K562 (cell line): ENCODE measurements at regions not wholly inside any gene's neighbourhood (a gene's known extent, or its start where the extent isn't known, plus 50 kb on each side); places are given as distances from the start of the nearest gene placed in this dataset.

ENCODE experiments used
- ATAC-seq: fragments of 200-7000 bp; cut with Tn5 transposase; 3 replicates; pipeline ENCODE4 v1.9.1; 2020; ENCODE audit warnings: moderate library complexity
- BruUV-seq: library from RNA; stranded (reverse); fragments of 400-500 nt; replicated peaks from 2 replicates; lab custom pipeline; 2021; lab: Mats Ljungman, UMichigan
- CTCF ChIA-PET: fragments of 300-600 bp; formaldehyde crosslinking; extraction: SDS; loops from one replicate; lab custom pipeline; 2021; ENCODE audit warnings: low intra/inter-chr PET ratio; lab: Yijun Ruan, JAX
- POLR2A ChIA-PET: fragments of 300-600, 350-650 bp; sonication (Branson Sonifier 250); formaldehyde crosslinking; extraction: SDS; loops from one replicate; lab custom pipeline; 2021; ENCODE audit warnings: antibody characterized with exemption, inconsistent platforms; lab: Yijun Ruan, JAX
- DNase-seq, 4 experiments: peaks; one replicate each; pipeline versions ENCODE4 v3.0.0 to v3.0.0-alpha.2; 2011 to 2018; ENCODE audit warnings: low spot score in 3 of 4, mixed read lengths in 3 of 4; ENCODE audit errors: extremely low read depth in 1 of 4
- FAIRE-seq: peaks from 2 replicates; lab custom pipeline; 2011; peaks lifted over from hg19 to GRCh38; lab: Jason Lieb, UNC
- H2AFZ ChIP-seq: 2 replicates; pipeline ENCODE4 v1.6.0; 2011; ENCODE audit warnings: low read depth, low read length, control low read depth, inconsistent platforms
- H3K27ac ChIP-seq: fragments of 200-600 bp; 3 replicates; pipeline ENCODE4 v1.8.0; 2011; ENCODE audit warnings: low read depth, mild to moderate bottlenecking, control low read depth, inconsistent platforms, low read length, moderate library complexity, mixed read lengths; ENCODE audit errors: extremely low read depth
- H3K27me3 ChIP-seq, 2 experiments: fragments of 300-600 bp in 1 of 2; 2 replicates in 1 of 2; 3 replicates in 1 of 2; pipeline versions ENCODE4 v1.6.0 to v1.8.0; 2011; ENCODE audit warnings: inconsistent platforms in 2 of 2, low read length in 2 of 2, mild to moderate bottlenecking in 1 of 2, mixed read lengths in 1 of 2, moderate library complexity in 1 of 2; ENCODE audit not compliant: control insufficient read depth in 2 of 2, insufficient read depth in 2 of 2
- H3K36me3 ChIP-seq: fragments of 300-600 bp; 3 replicates; pipeline ENCODE4 v1.8.0; 2011; ENCODE audit warnings: mild to moderate bottlenecking, low read length, inconsistent platforms; ENCODE audit not compliant: control insufficient read depth, insufficient read depth
- H3K4me1 ChIP-seq, 2 experiments: fragments of 200-600 bp in 1 of 2; replicated peaks in 1 of 2; 2 replicates in 1 of 2; 3 replicates in 1 of 2; pipeline versions ENCODE4 v1.5.1 to v1.8.0; 2011; ENCODE audit warnings: inconsistent platforms in 2 of 2, low read length in 2 of 2, mild to moderate bottlenecking in 1 of 2, mixed read lengths in 1 of 2, moderate library complexity in 1 of 2; ENCODE audit not compliant: control insufficient read depth in 2 of 2, insufficient read depth in 2 of 2
- H3K4me2 ChIP-seq: 2 replicates; pipeline ENCODE4 v1.6.1; 2011; ENCODE audit warnings: low read length, control low read depth, inconsistent platforms, mixed read lengths; ENCODE audit not compliant: insufficient read depth
- H3K4me3 ChIP-seq: fragments of 200-600 bp; sonication (generic), shearing (Covaris generic); 2 replicates; pipeline ENCODE4 v1.5.1; 2016; ENCODE audit warnings: control low read depth, inconsistent platforms
- H3K79me2 ChIP-seq: fragments of 200-600 bp; 3 replicates; pipeline ENCODE4 v1.8.0; 2011; ENCODE audit warnings: low read length, inconsistent platforms; ENCODE audit not compliant: control insufficient read depth, insufficient read depth
- H3K9ac ChIP-seq, 2 experiments: 2 replicates each; pipeline versions ENCODE4 v1.6.0 to v1.6.1; 2011; ENCODE audit warnings: low read depth in 2 of 2, low read length in 2 of 2, control low read depth in 1 of 2, inconsistent platforms in 1 of 2, mild to moderate bottlenecking in 1 of 2, mixed read lengths in 1 of 2; ENCODE audit not compliant: insufficient read depth in 1 of 2
- H3K9me1 ChIP-seq: one replicate; pipeline ENCODE4 v1.6.0; 2011; ENCODE audit warnings: inconsistent platforms, mild to moderate bottlenecking, low read length, moderate library complexity; ENCODE audit not compliant: control insufficient read depth, insufficient read depth
- H3K9me3 ChIP-seq: replicated peaks from 2 replicates; pipeline ENCODE4 v1.5.1; 2011; ENCODE audit warnings: low read depth, low read length, inconsistent platforms; ENCODE audit not compliant: control insufficient read depth, insufficient read depth
- H4K20me1 ChIP-seq: replicated peaks from 2 replicates; pipeline ENCODE4 v1.6.1; 2011; ENCODE audit warnings: low read length, inconsistent platforms, mixed read lengths; ENCODE audit not compliant: control insufficient read depth, insufficient read depth
- CGGBP1 ChIP-seq: fragments of 250-450 bp; sonication (Bioruptor Pico); IDR thresholded peaks from 2 replicates; pipeline ENCODE4 v1.9.0; 2021; ENCODE audit warnings: mild to moderate bottlenecking
- ESRRA ChIP-seq: fragments of 450-650 bp; IDR thresholded peaks from 2 replicates; pipeline ENCODE4 v1.6.1; 2014; ENCODE audit warnings: low read depth, mild to moderate bottlenecking, moderate library complexity, borderline replicate concordance
- ESRRB ChIP-seq: fragments of 250-450 bp; sonication (Bioruptor Pico); IDR thresholded peaks from 2 replicates; pipeline ENCODE4 v1.5.0; 2020; ENCODE audit warnings: mild to moderate bottlenecking, moderate library complexity, borderline replicate concordance
- GTF2F1 ChIP-seq: IDR thresholded peaks from 2 replicates; pipeline ENCODE4 v1.6.1; 2011; ENCODE audit warnings: low read depth, low read length, improper control_type of control experiment
- MYNN ChIP-seq, 2 experiments: sonication (generic); formaldehyde crosslinking in 1 of 2; IDR thresholded peaks; 2 replicates each; pipeline versions ENCODE4 v1.5.0 to v1.6.1; 2016 to 2020; ENCODE audit warnings: antibody characterized with exemption in 1 of 2, missing genetic modification reagents in 1 of 2
- POLR2H ChIP-seq: IDR thresholded peaks from 2 replicates; pipeline ENCODE4 v1.6.1; 2016; ENCODE audit warnings: missing genetic modification characterization, low read depth, mild to moderate bottlenecking, control low read depth, missing compliant biosample characterization, moderate library complexity
- RBFOX2 ChIP-seq: fragments of 200-400 bp; formaldehyde crosslinking; IDR thresholded peaks from 2 replicates; pipeline ENCODE4 v1.6.1; 2017; ENCODE audit warnings: low read depth, mild to moderate bottlenecking, low read length, moderate library complexity
- STAT5A ChIP-seq: IDR thresholded peaks from 2 replicates; pipeline ENCODE4 v1.6.1; 2012; ENCODE audit warnings: low read length, inconsistent platforms, borderline replicate concordance
- TCF15 ChIP-seq: fragments of 250-450 bp; sonication (Bioruptor Pico); IDR thresholded peaks from 2 replicates; pipeline ENCODE4 v1.8.0; 2022; ENCODE audit warnings: moderate library complexity, mild to moderate bottlenecking, inconsistent platforms
- ZC3H11A ChIP-seq: IDR thresholded peaks from 2 replicates; pipeline ENCODE4 v1.6.1; 2012; ENCODE audit warnings: low read depth, low read length, improper control_type of control experiment
- ZNF121 ChIP-seq: sonication (generic); formaldehyde crosslinking; conservative IDR thresholded peaks from 2 replicates; pipeline ENCODE4 v1.8.0; 2022; ENCODE audit warnings: missing genetic modification reagents
- ZNF316 ChIP-seq: fragments of 450-650 bp; IDR thresholded peaks from 2 replicates; pipeline ENCODE4 v1.6.1; 2016
- WGBS: fragments of 100-300 bp; shearing (Covaris generic); methylation state at CpG from one replicate; pipeline ENCODE4 v1.1.6; 2016; ENCODE audit warnings: low coverage, mixed read lengths; ENCODE audit not compliant: insufficient coverage; ENCODE audit errors: missing lambda C conversion rate; 5-methylcytosine and 5-hydroxymethylcytosine counted together
- in situ Hi-C: fragments of 300-500 bp; cut with MboI; formaldehyde crosslinking; loops from 4 replicates; pipeline ENCODE4 v1.15.0; 2018; ENCODE audit warnings: inconsistent platforms, mixed read lengths
- intact Hi-C: fragments of 100-400 bp; cut with micrococcal nuclease; formaldehyde crosslinking; loops from 2 replicates; pipeline ENCODE4 v1.14.2; 2022
- TF ChIP-seq, protein P1 (sequence below): sonication (generic); formaldehyde crosslinking; IDR thresholded peaks from 2 replicates; pipeline ENCODE4 v1.8.0; 2023; ENCODE audit warnings: missing genetic modification reagents, mild to moderate bottlenecking, borderline replicate concordance
- TF ChIP-seq, protein P2 (sequence below), 2 experiments: IDR thresholded peaks; 2 replicates each; pipeline ENCODE4 v1.6.1; 2012; ENCODE audit warnings: improper control_type of control experiment in 2 of 2, low read depth in 2 of 2, low read length in 2 of 2, borderline replicate concordance in 1 of 2

DNA sequence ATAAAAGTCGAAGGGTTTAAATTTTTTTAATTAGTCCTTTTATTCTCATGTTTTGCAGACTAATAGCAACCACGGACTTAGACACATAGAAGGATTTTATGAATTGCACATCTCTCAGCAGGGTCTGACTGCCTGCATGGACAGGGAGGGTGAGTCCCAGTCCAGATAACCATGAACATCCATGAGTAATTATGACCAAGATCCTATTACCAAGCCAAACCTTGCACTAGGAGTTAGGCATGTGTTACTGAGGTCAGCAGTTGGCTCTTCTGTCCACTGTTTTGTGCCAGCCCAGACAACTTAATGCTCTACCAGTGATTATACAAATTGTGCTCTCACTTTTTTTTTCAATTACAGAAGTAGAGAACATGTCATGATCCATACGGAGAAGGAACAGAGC, 211.2 kb downstream of the MAFB start:
- no peak for DNase-seq
- H3K4me3 ChIP-seq, result no peak overlapping the region
- no peaks in the 10 kb centered on the region for H4K20me1 ChIP-seq
- no peaks in the 10 kb centered on the region for H3K9me3 ChIP-seq
- H3K4me1 ChIP-seq, result no peaks in the 10 kb centered on the region
- H3K9ac ChIP-seq, result no peak overlapping the region
- ChIA-PET POLR2A (no interaction called here), CTCF (no interaction called here)
- H3K27me3 ChIP-seq, result no peaks in the 10 kb centered on the region
- H3K27ac ChIP-seq, result no peak overlapping the region
- no peaks in the 10 kb centered on the region for H3K79me2 ChIP-seq
- no peak overlapping the region for H2AFZ ChIP-seq
- H3K4me2 ChIP-seq, result no peak overlapping the region
- in situ Hi-C loops (no loop called here), intact Hi-C loops (loop anchor here (10.0 kb wide), 1 partner anchor 213 kb away; no protein-coding TSS in a partner anchor)
- no peak for FAIRE-seq
- no TSS peak for BruUV-seq
- H3K36me3 ChIP-seq, result no peaks in the 10 kb centered on the region
- ATAC-seq, result no peak
- 0% methylated on average over 3 of the region's 3 CpGs for WGBS
- H3K9me1 ChIP-seq, result no peaks in the 10 kb centered on the region
- TF ChIP-seq MYNN (IDR thresholded peaks at IDR 0.05) (no peak), MYNN (CRISPR knock-in tag; IDR thresholded peaks at IDR 0.05) (no peak), ZNF316 (no peak), ESRRB (CRISPR knock-in tag) (no peak), STAT5A (no peak), ZNF121 (CRISPR knock-in tag) (no peak), RBFOX2 (no peak), ZC3H11A (no peak), TCF15 (no peak), POLR2H (no peak), CGGBP1 (CRISPR knock-in tag) (no peak), ESRRA (no peak), GTF2F1 (no peak)
- TF ChIP-seq, protein P1, sequence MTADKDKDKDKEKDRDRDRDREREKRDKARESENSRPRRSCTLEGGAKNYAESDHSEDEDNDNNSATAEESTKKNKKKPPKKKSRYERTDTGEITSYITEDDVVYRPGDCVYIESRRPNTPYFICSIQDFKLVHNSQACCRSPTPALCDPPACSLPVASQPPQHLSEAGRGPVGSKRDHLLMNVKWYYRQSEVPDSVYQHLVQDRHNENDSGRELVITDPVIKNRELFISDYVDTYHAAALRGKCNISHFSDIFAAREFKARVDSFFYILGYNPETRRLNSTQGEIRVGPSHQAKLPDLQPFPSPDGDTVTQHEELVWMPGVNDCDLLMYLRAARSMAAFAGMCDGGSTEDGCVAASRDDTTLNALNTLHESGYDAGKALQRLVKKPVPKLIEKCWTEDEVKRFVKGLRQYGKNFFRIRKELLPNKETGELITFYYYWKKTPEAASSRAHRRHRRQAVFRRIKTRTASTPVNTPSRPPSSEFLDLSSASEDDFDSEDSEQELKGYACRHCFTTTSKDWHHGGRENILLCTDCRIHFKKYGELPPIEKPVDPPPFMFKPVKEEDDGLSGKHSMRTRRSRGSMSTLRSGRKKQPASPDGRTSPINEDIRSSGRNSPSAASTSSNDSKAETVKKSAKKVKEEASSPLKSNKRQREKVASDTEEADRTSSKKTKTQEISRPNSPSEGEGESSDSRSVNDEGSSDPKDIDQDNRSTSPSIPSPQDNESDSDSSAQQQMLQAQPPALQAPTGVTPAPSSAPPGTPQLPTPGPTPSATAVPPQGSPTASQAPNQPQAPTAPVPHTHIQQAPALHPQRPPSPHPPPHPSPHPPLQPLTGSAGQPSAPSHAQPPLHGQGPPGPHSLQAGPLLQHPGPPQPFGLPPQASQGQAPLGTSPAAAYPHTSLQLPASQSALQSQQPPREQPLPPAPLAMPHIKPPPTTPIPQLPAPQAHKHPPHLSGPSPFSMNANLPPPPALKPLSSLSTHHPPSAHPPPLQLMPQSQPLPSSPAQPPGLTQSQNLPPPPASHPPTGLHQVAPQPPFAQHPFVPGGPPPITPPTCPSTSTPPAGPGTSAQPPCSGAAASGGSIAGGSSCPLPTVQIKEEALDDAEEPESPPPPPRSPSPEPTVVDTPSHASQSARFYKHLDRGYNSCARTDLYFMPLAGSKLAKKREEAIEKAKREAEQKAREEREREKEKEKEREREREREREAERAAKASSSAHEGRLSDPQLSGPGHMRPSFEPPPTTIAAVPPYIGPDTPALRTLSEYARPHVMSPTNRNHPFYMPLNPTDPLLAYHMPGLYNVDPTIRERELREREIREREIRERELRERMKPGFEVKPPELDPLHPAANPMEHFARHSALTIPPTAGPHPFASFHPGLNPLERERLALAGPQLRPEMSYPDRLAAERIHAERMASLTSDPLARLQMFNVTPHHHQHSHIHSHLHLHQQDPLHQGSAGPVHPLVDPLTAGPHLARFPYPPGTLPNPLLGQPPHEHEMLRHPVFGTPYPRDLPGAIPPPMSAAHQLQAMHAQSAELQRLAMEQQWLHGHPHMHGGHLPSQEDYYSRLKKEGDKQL (CRISPR knock-in tag), result no peak
- TF ChIP-seq, protein P2, sequence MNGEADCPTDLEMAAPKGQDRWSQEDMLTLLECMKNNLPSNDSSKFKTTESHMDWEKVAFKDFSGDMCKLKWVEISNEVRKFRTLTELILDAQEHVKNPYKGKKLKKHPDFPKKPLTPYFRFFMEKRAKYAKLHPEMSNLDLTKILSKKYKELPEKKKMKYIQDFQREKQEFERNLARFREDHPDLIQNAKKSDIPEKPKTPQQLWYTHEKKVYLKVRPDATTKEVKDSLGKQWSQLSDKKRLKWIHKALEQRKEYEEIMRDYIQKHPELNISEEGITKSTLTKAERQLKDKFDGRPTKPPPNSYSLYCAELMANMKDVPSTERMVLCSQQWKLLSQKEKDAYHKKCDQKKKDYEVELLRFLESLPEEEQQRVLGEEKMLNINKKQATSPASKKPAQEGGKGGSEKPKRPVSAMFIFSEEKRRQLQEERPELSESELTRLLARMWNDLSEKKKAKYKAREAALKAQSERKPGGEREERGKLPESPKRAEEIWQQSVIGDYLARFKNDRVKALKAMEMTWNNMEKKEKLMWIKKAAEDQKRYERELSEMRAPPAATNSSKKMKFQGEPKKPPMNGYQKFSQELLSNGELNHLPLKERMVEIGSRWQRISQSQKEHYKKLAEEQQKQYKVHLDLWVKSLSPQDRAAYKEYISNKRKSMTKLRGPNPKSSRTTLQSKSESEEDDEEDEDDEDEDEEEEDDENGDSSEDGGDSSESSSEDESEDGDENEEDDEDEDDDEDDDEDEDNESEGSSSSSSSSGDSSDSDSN (IDR thresholded peaks at IDR 0.05; ENCODE audit: borderline replicate concordance in 1 of 2, low read depth in 2 of 2, low read length in 2 of 2), result no peak
